CD4-positive, alpha-beta memory T cell (primary cell): ENCODE measurements at regions not wholly inside any gene's neighbourhood (a gene's known extent, or its start where the extent isn't known, plus 50 kb on each side); places are given as distances from the start of the nearest gene placed in this dataset.

Experiments used
- CTCF ChIA-PET: fragments of 350-600 bp; sonication (Branson Sonifier 250); formaldehyde crosslinking; loops from one replicate; lab custom pipeline; 2021; ENCODE audit warnings: inconsistent platforms; ENCODE audit not compliant: partially characterized antibody; lab: Charles Lee
- POLR2A ChIA-PET: fragments of 350-600 bp; sonication (Branson Sonifier 250); formaldehyde crosslinking; loops from one replicate; lab custom pipeline; 2021; ENCODE audit not compliant: partially characterized antibody; lab: Charles Lee
- DNase-seq, 5 donors: peaks; one replicate each; pipeline versions ENCODE4 v3.0.0 to v3.0.0-alpha.2; 2020 to 2022; ENCODE audit warnings: mixed read lengths in 1 of 5
- H3K27ac ChIP-seq: one replicate; pipeline ENCODE4 v1.7.0; 2013; ENCODE audit warnings: low read depth, low read length
- H3K27me3 ChIP-seq: 2 replicates; pipeline ENCODE4 v1.7.0; 2013; ENCODE audit warnings: mild to moderate bottlenecking, low read length, moderate library complexity; ENCODE audit not compliant: insufficient read depth
- H3K36me3 ChIP-seq: 2 replicates; pipeline ENCODE4 v1.7.0; 2013; ENCODE audit warnings: mild to moderate bottlenecking, low read length, moderate library complexity; ENCODE audit not compliant: insufficient read depth
- H3K4me1 ChIP-seq: 2 replicates; pipeline ENCODE4 v1.7.0; 2013; ENCODE audit warnings: mild to moderate bottlenecking, low read length, moderate library complexity; ENCODE audit not compliant: insufficient read depth
- H3K4me3 ChIP-seq, 2 donors: one replicate each; pipeline ENCODE4 v1.7.0; 2013; ENCODE audit warnings: low read length in 2 of 2, mild to moderate bottlenecking in 1 of 2
- H3K9me3 ChIP-seq, 2 donors: one replicate each; pipeline ENCODE4 v1.7.0; 2013; ENCODE audit warnings: low read length in 2 of 2, control low read depth in 1 of 2; ENCODE audit not compliant: control insufficient read depth in 1 of 2
- H3K27ac Mint-ChIP-seq, 7 donors: one replicate each; pipeline ENCODE4 v1.8.0; 2020 to 2021; ENCODE audit warnings: mixed read lengths in 7 of 7, mild to moderate bottlenecking in 6 of 7, inconsistent platforms in 3 of 7, moderate library complexity in 3 of 7
- H3K27me3 Mint-ChIP-seq, 2 donors: one replicate each; pipeline ENCODE4 v1.8.0; 2020 to 2021; ENCODE audit warnings: mixed read lengths in 2 of 2
- H3K36me3 Mint-ChIP-seq, 2 donors: one replicate each; pipeline ENCODE4 v1.8.0; 2020 to 2021; ENCODE audit warnings: mixed read lengths in 2 of 2, inconsistent platforms in 1 of 2, mild to moderate bottlenecking in 1 of 2
- H3K4me1 Mint-ChIP-seq, 4 donors: one replicate each; pipeline ENCODE4 v1.8.0; 2020 to 2021; ENCODE audit warnings: mixed read lengths in 4 of 4, mild to moderate bottlenecking in 1 of 4
- H3K4me3 Mint-ChIP-seq, 8 donors: one replicate each; pipeline ENCODE4 v1.8.0; 2020 to 2021; ENCODE audit warnings: mixed read lengths in 8 of 8, mild to moderate bottlenecking in 7 of 8, moderate library complexity in 6 of 8, inconsistent platforms in 3 of 8
- H3K9me3 Mint-ChIP-seq, 8 donors: one replicate each; pipeline ENCODE4 v1.8.0; 2020 to 2021; ENCODE audit warnings: mixed read lengths in 8 of 8, mild to moderate bottlenecking in 5 of 8, inconsistent platforms in 3 of 8, moderate library complexity in 1 of 8
- intact Hi-C: fragments of 100-400 bp; cut with micrococcal nuclease; formaldehyde crosslinking; loops from one replicate; pipeline ENCODE4 v1.15.1; 2023

DNA sequence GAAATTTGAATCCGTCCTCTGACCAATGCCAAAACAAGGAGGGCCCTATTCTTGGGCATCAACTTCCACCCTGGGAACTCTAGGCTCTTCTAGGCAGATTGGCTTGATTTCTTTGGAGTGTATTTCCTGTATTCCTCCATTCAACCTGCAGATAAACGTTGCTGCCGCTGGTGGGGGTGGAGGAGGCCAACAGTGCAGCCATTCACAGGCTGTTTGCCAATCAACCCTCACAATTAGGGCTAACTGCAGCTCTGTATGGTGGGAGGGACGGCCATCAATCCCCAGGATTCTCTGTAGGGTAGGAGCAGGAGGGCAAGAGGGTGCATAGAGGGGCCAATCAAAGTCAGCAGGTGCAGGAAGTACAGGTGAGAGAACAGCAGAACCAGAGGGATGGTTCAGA, 273.1 kb upstream of the PROX1 start:
- no peaks in the 10 kb centered on the region for H3K4me1 ChIP-seq
- Mint-ChIP-seq H3K36me3 (no peaks in the 10 kb centered on the region), H3K27ac (no peak overlapping the region), H3K4me3 (no peak overlapping the region), H3K9me3 (peaks cover 7 to 27% (median 13%) of the 10 kb centered on the region in 8 donors), H3K27me3 (peaks cover 2 to 4% of the 10 kb centered on the region in 2 donors), H3K4me1 (peaks cover 0 to 12% (median 0%) of the 10 kb centered on the region in 4 donors)
- no peak overlapping the region for H3K4me3 ChIP-seq
- CTCF ChIA-PET: no interaction called here
- no peak for DNase-seq
- no peaks in the 10 kb centered on the region for H3K9me3 ChIP-seq
- intact Hi-C loops: no loop called here
- POLR2A ChIA-PET: no interaction called here
- no peaks in the 10 kb centered on the region for H3K27me3 ChIP-seq
- H3K27ac ChIP-seq: no peak overlapping the region
- no peaks in the 10 kb centered on the region for H3K36me3 ChIP-seq

DNA sequence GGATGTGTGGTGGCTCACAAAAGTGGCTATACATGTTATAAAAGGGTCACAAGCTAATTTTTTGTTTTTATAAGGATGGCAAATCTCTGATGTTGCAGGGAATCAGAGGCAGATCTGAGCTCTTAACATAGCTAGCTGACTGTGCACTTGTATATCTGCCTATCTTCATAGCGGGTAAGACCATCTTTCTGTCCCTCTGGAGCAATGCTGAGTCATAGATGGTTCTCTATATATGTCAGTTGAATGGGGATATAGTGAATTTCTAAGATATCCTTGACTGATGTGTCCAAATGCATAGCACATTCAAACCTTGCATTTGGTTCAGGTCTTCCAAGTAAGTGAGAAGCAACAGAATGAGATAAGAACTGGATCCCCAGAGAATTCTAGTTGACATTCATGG, 272.6 kb upstream of the PROX1 start:
- ChIA-PET CTCF (no interaction called here), POLR2A (no interaction called here)
- H3K36me3 Mint-ChIP-seq: no peaks in the 10 kb centered on the region
- no peak overlapping the region for H3K27ac Mint-ChIP-seq
- no peak overlapping the region for H3K4me3 ChIP-seq
- H3K4me1 Mint-ChIP-seq: peaks cover 0 to 12% (median 0%) of the 10 kb centered on the region in 4 donors
- H3K4me1 ChIP-seq: no peaks in the 10 kb centered on the region
- DNase-seq: no peak
- peaks cover 1 to 2% of the 10 kb centered on the region in 2 donors for H3K27me3 Mint-ChIP-seq
- no peaks in the 10 kb centered on the region for H3K9me3 ChIP-seq
- no peak overlapping the region for H3K4me3 Mint-ChIP-seq
- no peaks in the 10 kb centered on the region for H3K27me3 ChIP-seq
- H3K36me3 ChIP-seq: no peaks in the 10 kb centered on the region
- intact Hi-C loops: no loop called here
- H3K9me3 Mint-ChIP-seq: peaks cover 3 to 28% (median 14%) of the 10 kb centered on the region in 8 donors
- H3K27ac ChIP-seq: no peak overlapping the region

DNA sequence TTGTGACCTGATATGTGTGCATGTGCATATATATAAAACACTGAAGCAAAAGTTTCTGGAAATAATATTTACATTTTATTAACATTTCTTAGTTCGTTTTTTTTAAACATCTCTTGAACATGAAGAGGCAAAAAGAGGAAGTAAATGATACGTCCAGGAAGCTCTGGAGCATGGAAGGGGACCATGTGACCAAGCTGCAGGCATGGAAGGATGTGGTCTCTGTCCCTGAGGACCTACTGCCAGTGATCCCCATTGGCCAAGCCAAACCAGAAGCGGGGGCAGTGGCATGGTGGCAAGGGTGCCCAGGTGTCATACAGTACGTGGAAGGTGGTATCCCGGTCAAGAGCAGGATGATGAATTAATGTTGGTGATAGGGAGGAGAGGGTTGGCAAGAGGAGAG, 268.3 kb upstream of the PROX1 start:
- Mint-ChIP-seq H3K4me1 (no peaks in the 10 kb centered on the region), H3K9me3 (peaks cover 0 to 36% (median 15%) of the 10 kb centered on the region in 8 donors), H3K27ac (no peak overlapping the region), H3K27me3 (peaks cover 0 to under 1% of the 10 kb centered on the region in 2 donors), H3K4me3 (no peak overlapping the region), H3K36me3 (no peaks in the 10 kb centered on the region)
- ChIA-PET POLR2A (no interaction called here), CTCF (no interaction called here)
- H3K4me1 ChIP-seq: no peaks in the 10 kb centered on the region
- H3K4me3 ChIP-seq: no peak overlapping the region
- intact Hi-C loops: no loop called here
- DNase-seq: no peak
- H3K27me3 ChIP-seq: no peaks in the 10 kb centered on the region
- H3K27ac ChIP-seq: no peak overlapping the region
- H3K9me3 ChIP-seq: no peaks in the 10 kb centered on the region
- no peaks in the 10 kb centered on the region for H3K36me3 ChIP-seq

DNA sequence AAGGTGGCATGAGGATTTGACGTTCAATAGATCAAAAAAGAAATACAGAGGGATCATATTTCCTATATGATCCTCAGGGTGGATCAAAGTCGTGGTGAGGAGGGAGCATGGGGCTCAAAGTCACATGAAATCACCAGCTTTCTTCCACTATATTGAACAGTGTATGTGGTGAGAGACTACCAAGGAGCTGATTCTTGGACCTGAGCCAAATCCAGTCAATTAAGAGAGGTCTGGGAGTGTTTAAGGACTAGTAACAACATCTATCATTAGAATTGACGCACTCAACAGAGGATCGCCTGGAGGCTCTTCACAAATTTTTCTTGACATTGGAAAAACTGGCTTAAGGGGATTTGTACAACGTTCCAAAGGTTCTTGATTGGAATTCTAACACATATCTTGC, 267.7 kb upstream of the PROX1 start:
- no peaks in the 10 kb centered on the region for H3K9me3 ChIP-seq
- ChIA-PET POLR2A (no interaction called here), CTCF (no interaction called here)
- Mint-ChIP-seq H3K4me1 (no peaks in the 10 kb centered on the region), H3K9me3 (peaks cover 0 to 36% (median 14%) of the 10 kb centered on the region in 8 donors), H3K4me3 (no peak overlapping the region), H3K27ac (no peak overlapping the region), H3K36me3 (no peaks in the 10 kb centered on the region), H3K27me3 (no peaks in the 10 kb centered on the region)
- no peak overlapping the region for H3K4me3 ChIP-seq
- no peak for DNase-seq
- H3K36me3 ChIP-seq: no peaks in the 10 kb centered on the region
- H3K27me3 ChIP-seq: no peaks in the 10 kb centered on the region
- H3K27ac ChIP-seq: no peak overlapping the region
- no peaks in the 10 kb centered on the region for H3K4me1 ChIP-seq
- intact Hi-C loops: no loop called here

DNA sequence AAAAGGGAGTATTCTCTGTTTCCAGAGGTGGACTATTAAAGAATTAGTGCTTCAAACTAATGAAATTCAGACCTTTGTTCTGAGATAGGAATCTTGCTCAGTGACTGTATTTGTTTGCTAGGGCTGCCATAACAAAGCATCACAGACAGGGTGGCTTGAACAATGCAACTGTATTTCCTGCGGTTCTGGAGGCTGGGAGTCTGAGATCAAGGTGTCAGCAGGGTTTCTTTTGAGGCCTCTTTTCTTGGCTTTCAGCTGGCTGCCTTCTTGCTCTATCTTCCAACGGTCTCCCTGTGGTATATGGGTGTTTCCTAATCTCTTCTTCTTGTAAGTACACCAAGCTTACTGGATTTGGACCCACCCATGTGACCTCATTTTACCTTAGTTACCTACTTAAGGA, 264.6 kb upstream of the PROX1 start:
- CTCF ChIA-PET: no interaction called here
- H3K4me1 Mint-ChIP-seq: no peaks in the 10 kb centered on the region
- no peak for DNase-seq
- intact Hi-C loops: no loop called here
- peaks cover 0 to 30% (median 15%) of the 10 kb centered on the region in 8 donors for H3K9me3 Mint-ChIP-seq
- Histone ChIP-seq H3K9me3 (no peaks in the 10 kb centered on the region), H3K36me3 (no peaks in the 10 kb centered on the region), H3K27ac (no peak overlapping the region), H3K4me3 (no peak overlapping the region), H3K4me1 (no peaks in the 10 kb centered on the region), H3K27me3 (no peaks in the 10 kb centered on the region)
- H3K4me3 Mint-ChIP-seq: no peak overlapping the region
- POLR2A ChIA-PET: no interaction called here
- no peak overlapping the region for H3K27ac Mint-ChIP-seq
- H3K36me3 Mint-ChIP-seq: no peaks in the 10 kb centered on the region
- H3K27me3 Mint-ChIP-seq: no peaks in the 10 kb centered on the region

DNA sequence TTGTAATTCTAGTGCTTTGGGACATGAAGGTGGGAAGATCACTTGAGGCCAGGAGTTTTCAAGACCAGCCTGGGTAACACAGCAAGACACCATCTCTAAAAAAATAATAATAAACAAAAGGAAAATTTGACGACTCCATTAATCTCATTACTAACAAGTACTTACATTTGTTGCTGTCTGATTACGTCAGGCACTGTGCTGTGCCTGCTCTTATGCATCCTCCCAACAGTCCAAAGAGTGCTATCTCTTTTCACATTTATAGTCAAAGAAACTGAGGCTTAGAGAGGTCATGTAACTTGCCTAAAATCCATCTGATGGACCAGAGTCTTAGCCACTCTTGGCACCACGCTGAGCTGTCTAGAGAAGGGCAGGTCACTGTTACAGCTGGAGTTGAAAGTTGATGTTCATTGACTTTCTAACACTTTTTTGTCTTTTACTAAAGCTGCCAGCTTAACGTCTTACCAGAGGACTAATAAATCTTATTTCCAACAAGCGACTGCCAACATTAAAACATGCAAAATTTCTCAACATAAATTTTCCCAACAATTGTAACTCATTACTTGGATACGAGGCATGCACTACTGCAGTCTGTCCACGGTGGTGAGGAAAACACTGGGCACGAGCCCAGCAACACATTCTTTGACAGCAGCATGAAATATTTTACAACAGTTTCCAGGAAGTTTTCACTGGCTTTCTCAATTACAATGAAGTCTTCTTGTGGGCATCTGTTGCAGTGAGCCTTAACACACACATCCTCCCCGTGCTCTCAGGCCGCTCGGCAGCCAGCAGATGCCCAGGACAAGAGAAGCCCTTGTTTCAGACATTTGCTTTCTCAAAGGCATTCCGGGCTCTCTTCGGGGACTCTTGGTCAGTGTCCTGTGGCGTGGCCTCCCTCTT, 262.9 kb upstream of the PROX1 start:
- ChIA-PET CTCF (no interaction called here), POLR2A (no interaction called here)
- Mint-ChIP-seq H3K9me3 (peaks cover 2 to 27% (median 14%) of the 10 kb centered on the region in 8 donors), H3K27ac (peak overlapping the region in 1 of 7 donors; percentile 16), H3K36me3 (no peaks in the 10 kb centered on the region), H3K4me3 (no peak overlapping the region), H3K4me1 (no peaks in the 10 kb centered on the region), H3K27me3 (no peaks in the 10 kb centered on the region)
- H3K27ac ChIP-seq: no peak overlapping the region
- intact Hi-C loops: no loop called here
- H3K9me3 ChIP-seq: no peaks in the 10 kb centered on the region
- H3K4me3 ChIP-seq: no peak overlapping the region
- no peaks in the 10 kb centered on the region for H3K4me1 ChIP-seq
- no peaks in the 10 kb centered on the region for H3K27me3 ChIP-seq
- H3K36me3 ChIP-seq: no peaks in the 10 kb centered on the region
- DNase-seq: no peak

DNA sequence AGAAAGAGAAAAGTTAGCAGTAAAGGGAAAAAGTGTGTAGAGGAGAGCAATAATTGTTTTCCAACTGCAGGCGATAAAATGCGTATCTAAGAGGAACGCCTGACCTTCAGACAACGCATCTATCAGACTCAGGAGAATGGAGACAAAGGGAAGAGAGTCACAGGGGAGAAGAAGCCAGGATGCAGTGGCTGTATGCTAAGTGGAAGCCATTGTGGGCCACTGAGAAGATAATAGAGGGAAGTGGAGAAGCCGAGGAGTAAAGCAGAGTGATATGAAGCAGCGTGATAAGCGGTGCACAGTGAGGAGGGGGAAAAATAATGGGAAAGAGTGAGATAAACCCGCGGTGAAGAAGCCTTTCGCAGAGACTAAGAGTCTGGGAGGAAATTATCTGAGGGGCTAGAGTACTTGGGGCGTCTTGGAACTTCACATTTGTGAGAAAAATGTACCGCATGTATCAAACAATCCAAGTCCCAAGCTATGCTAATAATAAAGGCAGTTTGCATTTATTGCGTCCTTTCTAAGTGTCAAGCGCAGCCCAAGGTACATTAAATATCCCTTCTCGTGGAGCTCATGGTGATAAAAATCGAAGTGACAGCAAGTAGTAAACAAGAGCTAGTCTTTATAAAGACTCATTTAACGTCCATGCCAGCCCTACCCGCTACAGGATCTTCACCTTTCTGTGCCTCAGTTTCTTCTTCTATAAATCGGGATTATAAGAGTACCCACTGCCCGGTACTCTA, 259.8 kb upstream of the PROX1 start:
- ChIA-PET CTCF (interaction anchor here (1.2 kb wide), 1 partner anchor 12 kb away, joined by 3 read pairs; no protein-coding TSS in a partner anchor), POLR2A (no interaction called here)
- Mint-ChIP-seq H3K9me3 (peaks cover 0 to 12% (median 3%) of the 10 kb centered on the region in 8 donors), H3K27ac (peak overlapping the region in 1 of 7 donors; percentile 17), H3K4me3 (peak overlapping the region in 1 of 8 donors; percentile 4), H3K27me3 (no peaks in the 10 kb centered on the region), H3K4me1 (no peaks in the 10 kb centered on the region), H3K36me3 (no peaks in the 10 kb centered on the region)
- no peak overlapping the region for H3K4me3 ChIP-seq
- no peaks in the 10 kb centered on the region for H3K4me1 ChIP-seq
- no peaks in the 10 kb centered on the region for H3K36me3 ChIP-seq
- intact Hi-C loops: no loop called here
- H3K9me3 ChIP-seq: no peaks in the 10 kb centered on the region
- H3K27ac ChIP-seq: no peak overlapping the region
- DNase-seq: no peak
- no peaks in the 10 kb centered on the region for H3K27me3 ChIP-seq
